ENCODE measurements at regions not wholly inside any gene's neighbourhood (a gene's known extent, or its start where the extent isn't known, plus 50 kb on each side); places are given as distances from the start of the nearest gene placed in this dataset.

DNA sequence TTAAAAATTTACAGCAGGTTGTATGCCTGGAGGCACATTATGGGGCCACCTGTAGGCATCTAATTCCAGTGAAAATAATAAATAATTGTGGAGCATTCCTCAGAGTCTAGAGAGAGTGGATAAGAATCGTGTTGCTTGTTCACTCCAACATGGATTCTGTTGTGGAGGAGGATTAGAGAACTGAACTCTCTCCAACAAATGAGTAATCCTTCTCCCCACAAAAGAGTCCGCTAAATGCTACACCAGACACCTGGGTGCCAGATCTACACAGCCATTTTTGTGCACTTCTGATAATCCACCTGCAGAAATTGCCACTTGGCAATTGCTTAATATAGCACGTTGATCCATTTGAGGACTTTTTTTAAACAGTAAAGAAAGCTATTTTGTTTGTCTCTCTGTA lies 113.7 kb upstream of the DPYD start:
- no peak for DNase-seq (ENCODE audit: extremely low read depth, low read depth)
- TF ChIP-seq, protein P1, sequence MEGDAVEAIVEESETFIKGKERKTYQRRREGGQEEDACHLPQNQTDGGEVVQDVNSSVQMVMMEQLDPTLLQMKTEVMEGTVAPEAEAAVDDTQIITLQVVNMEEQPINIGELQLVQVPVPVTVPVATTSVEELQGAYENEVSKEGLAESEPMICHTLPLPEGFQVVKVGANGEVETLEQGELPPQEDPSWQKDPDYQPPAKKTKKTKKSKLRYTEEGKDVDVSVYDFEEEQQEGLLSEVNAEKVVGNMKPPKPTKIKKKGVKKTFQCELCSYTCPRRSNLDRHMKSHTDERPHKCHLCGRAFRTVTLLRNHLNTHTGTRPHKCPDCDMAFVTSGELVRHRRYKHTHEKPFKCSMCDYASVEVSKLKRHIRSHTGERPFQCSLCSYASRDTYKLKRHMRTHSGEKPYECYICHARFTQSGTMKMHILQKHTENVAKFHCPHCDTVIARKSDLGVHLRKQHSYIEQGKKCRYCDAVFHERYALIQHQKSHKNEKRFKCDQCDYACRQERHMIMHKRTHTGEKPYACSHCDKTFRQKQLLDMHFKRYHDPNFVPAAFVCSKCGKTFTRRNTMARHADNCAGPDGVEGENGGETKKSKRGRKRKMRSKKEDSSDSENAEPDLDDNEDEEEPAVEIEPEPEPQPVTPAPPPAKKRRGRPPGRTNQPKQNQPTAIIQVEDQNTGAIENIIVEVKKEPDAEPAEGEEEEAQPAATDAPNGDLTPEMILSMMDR (IDR thresholded peaks at IDR 0.05; ENCODE audit: low read depth, low read length), result no peak

DNA sequence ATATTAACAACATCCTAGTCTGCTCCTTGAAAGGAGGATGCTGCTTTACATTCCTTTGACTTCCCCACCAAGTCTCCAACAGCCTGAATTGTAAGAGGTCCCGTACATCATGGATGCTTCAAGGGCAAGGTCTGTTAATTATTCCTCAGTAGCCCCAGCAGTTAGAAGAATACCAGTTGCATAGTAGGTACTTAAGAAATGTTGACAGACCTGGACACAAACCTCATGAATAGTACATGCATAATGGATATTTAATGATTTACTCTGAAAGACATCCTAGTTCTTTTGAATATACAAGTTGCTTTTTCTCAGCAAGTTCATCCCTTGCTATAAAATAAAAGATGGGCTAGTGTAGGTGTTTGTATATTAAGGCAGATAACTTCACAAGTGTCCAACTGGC lies 112.1 kb upstream of the DPYD start:
- TF ChIP-seq, protein P1 (IDR thresholded peaks at IDR 0.05; ENCODE audit: low read depth, low read length), result no peak
- no peak for DNase-seq (ENCODE audit: extremely low read depth, low read depth)

DNA sequence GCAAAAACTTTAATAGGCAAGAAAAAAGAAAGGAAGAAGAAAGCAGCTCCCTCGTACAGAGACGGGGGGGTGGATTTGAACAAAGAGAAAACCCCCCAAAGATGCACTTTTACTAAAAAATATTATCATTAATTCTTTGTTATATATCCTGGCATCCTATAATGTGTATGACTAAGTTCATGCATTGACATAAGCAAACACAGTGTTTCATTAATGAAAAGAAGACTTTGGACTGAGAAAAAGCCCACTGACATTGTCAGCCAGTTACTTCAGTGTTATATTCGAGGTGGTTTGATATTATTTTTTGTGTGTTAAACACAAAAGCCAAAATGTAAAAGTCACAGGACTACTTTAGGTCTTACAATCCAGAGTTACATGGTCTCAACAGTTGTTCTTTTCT lies 110.1 kb upstream of the DPYD start:
- no peak for DNase-seq (ENCODE audit: extremely low read depth, low read depth)

DNA sequence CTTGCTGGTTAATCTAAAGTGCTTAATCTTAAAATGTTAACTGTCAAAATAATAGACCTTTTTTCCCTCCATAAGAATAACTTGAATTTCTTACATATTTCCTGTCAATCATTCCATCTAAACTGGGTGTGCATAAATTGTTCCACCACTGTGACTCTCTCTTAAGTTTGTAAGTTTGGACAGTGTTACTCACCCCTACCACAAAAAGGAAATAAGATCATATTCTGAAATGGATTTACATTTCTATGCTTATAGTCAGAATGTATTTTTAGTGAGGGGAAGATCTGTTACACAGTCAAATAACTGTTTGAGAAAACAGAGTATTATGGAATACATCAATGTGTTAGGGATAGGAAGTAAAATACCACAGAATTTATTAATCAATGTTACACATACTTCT lies 109.6 kb upstream of the DPYD start:
- TF ChIP-seq, protein P1 (IDR thresholded peaks at IDR 0.05; ENCODE audit: low read depth, low read length), result no peak
- no peak for DNase-seq (ENCODE audit: extremely low read depth, low read depth)

More for the DNA sequence above, 110.1 kb upstream of the DPYD start:
- TF ChIP-seq, protein P1 (IDR thresholded peaks at IDR 0.05; ENCODE audit: low read depth, low read length), result no peak

DNA sequence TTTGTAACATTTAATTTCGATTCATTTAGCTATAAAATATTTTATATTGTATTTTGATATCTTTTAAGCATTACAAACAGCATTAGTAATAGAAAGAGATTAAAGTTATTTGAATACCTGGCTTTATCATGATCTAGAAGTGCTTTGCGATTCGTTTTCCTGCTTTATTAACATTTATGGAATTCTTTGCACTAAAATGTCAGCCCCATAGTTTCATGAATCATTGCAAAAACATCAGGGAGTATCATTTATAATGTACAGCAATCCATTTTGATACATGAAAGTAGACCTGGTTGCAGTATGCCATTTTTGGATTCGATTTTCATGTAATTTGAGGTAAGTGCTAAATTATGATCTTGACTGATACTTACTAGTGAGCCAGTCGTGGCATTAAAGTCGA lies 108.0 kb upstream of the DPYD start:
- no peak for DNase-seq (ENCODE audit: extremely low read depth, low read depth)
- TF ChIP-seq, protein P1 (IDR thresholded peaks at IDR 0.05; ENCODE audit: low read depth, low read length), result no peak

DNA sequence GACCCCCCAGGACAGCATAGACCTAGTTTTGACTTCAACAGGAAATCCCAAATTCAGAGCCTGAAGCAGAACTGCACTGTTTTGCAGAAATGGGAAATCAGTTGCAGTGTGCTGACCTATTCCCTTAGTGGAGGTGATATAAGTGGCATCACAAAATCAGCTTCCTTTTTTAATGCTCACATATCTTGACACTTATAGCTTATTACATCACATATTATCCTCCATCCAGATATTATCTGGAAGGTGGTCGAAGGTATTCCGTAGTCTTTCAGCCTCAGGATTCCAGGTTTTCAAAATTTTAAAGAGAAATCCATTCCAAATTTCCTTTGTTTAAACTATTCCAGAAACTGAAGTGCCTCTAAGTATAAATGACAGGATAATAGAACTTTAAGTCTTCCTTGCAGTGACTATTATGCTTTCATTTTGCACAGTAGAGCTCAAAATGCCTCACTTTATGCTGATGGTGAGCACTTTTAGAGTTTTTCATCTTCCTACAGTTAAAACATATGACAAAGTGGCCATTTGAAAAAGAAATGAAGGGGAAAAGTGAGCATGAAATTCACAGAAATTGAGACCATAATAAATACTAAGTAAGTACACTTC lies 106.4 kb upstream of the DPYD start:
- DNase-seq (ENCODE audit: extremely low read depth, low read depth), result no peak
- TF ChIP-seq, protein P1 (IDR thresholded peaks at IDR 0.05; ENCODE audit: low read depth, low read length), result no peak

DNA sequence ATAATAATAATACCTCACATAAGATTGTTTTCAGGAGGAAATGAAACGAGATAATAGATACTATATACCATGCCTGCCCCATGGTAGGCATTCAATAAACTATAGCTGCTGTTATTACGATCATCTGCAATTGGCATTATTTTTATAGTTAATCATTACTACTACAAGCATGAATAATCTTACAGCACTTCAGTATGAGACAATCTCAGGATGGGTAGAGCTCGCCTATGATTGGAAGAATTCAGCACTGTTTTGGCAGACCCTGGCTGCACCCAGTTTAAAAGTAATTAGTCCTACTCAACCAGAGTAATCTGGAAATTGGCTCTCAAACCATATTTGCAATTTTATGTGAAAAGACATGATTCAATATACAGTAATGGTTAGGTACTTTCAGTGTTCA lies 105.0 kb upstream of the DPYD start:
- TF ChIP-seq, protein P1 (IDR thresholded peaks at IDR 0.05; ENCODE audit: low read depth, low read length), result no peak
- DNase-seq (ENCODE audit: extremely low read depth, low read depth), result no peak
